Body of pancreas (tissue), 4 donors: ENCODE measurements at regions not wholly inside any gene's neighbourhood (a gene's known extent, or its start where the extent isn't known, plus 50 kb on each side); places are given as distances from the start of the nearest gene placed in this dataset.

Experiments
- ATAC-seq: fragments of 150-250 bp; one replicate; pipeline ENCODE4 v1.9.1; 2016
- DNase-seq, 4 donors: peaks; one replicate each; pipeline ENCODE4 v3.0.0-alpha.2; 2019
- H3K27ac ChIP-seq, 4 donors: fragments of 200-600 bp; sonication (generic); 1 replicate in 3 of 4; 2 replicates in 1 of 4; pipeline versions ENCODE4 v1.5.1 to v1.6.1; 2016 to 2019; ENCODE audit warnings: mild to moderate bottlenecking in 1 of 4, mixed read lengths in 1 of 4, moderate library complexity in 1 of 4
- H3K27me3 ChIP-seq, 2 donors: fragments of 200-600 bp; sonication (generic); one replicate each; pipeline ENCODE4 v1.6.0; 2016; ENCODE audit warnings: mild to moderate bottlenecking in 1 of 2
- H3K36me3 ChIP-seq, 2 donors: fragments of 200-600 bp; sonication (generic); replicated peaks in 1 of 2; 2 replicates each; pipeline ENCODE4 v1.5.1; 2016; ENCODE audit warnings: low read depth in 2 of 2; ENCODE audit not compliant: insufficient read depth in 1 of 2
- H3K4me1 ChIP-seq: fragments of 200-600 bp; sonication (generic); one replicate; pipeline ENCODE4 v1.6.0; 2016
- H3K4me3 ChIP-seq, 2 donors: fragments of 200-600 bp; sonication (generic); 1 replicate in 1 of 2; 2 replicates in 1 of 2; pipeline ENCODE4 v1.5.1; 2016 to 2019
- H3K9me3 ChIP-seq, 3 donors: fragments of 200-600 bp; sonication (generic); 1 replicate in 2 of 3; 2 replicates in 1 of 3; pipeline ENCODE4 v1.5.1; 2016
- CTCF ChIP-seq, 7 experiments: fragments of 450-650 bp in 4 of 7; fragments of 200-600 bp in 3 of 7; sonication (generic) in 3 of 7; IDR thresholded peaks; one replicate each; pipeline ENCODE4 v1.5.1; 2016 to 2019; ENCODE audit warnings: antibody characterized with exemption in 7 of 7
- POLR2A ChIP-seq, 3 donors: fragments of 450-650 bp; IDR thresholded peaks; one replicate each; pipeline ENCODE4 v1.6.1; 2016; ENCODE audit warnings: antibody characterized with exemption in 3 of 3, mild to moderate bottlenecking in 2 of 3
- WGBS, 2 donors: methylation state at CpG; one replicate each; pipeline ENCODE4 v1.1.5; 2017; 5-methylcytosine and 5-hydroxymethylcytosine counted together
- intact Hi-C: fragments of 100-400 bp; cut with DNase I; formaldehyde crosslinking; loops from one replicate; pipeline ENCODE4 v1.15.1; 2023

DNA sequence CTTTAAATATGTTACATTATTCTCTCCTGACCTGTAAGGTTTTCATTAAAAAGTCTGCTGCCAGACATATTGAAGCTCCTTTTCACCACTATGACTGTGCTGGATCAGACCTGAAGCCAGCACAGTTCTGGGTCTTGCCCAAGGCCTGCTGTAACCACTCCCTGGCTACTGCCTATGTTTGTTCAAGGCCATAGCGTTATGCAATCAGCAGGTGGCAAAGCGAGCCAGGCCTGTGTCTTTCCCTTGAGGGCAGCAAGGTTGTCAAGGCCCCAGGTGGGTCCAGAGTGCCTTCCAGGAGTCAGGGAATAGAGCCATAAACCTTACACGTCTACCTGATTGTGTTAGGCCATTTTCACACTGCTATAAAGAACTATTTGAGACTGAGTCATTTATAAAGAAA, 496.8 kb upstream of the PCDH9 start:
- H3K4me1 ChIP-seq, result no peaks in the 10 kb centered on the region
- H3K27ac ChIP-seq, result no peak overlapping the region
- TF ChIP-seq CTCF (IDR thresholded peaks at IDR 0.05) (no peak), POLR2A (IDR thresholded peaks at IDR 0.05) (no peak)
- no peaks in the 10 kb centered on the region for H3K27me3 ChIP-seq
- H3K4me3 ChIP-seq, result no peak overlapping the region
- DNase-seq (peak in 2 of 4 donors; percentile 10 to 13), ATAC-seq (no peak)
- no peaks in the 10 kb centered on the region for H3K36me3 ChIP-seq
- 19 to 28% methylated on average over 3 of the region's 3 CpGs for WGBS, 2 donors
- intact Hi-C loops, result no loop called here
- H3K9me3 ChIP-seq, result peaks cover 0 to 4% (median 0%) of the 10 kb centered on the region in 3 donors

GRCh38 chr13:67725999-67726398, 495.9 kb upstream of the PCDH9 start:
- no peak for ATAC-seq
- no peak overlapping the region for H3K27ac ChIP-seq
- no peak overlapping the region for H3K4me3 ChIP-seq
- no peaks in the 10 kb centered on the region for H3K36me3 ChIP-seq
- TF ChIP-seq CTCF (IDR thresholded peaks at IDR 0.05) (no peak), POLR2A (IDR thresholded peaks at IDR 0.05) (no peak)
- intact Hi-C loops, result no loop called here
- no peaks in the 10 kb centered on the region for H3K27me3 ChIP-seq
- H3K4me1 ChIP-seq, result no peaks in the 10 kb centered on the region
- 54 to 79% methylated on average over 2 of the region's 2 CpGs for WGBS, 2 donors
- H3K9me3 ChIP-seq, result peaks cover 0 to 4% (median 0%) of the 10 kb centered on the region in 3 donors
- no peak for DNase-seq

- Histone ChIP-seq H3K4me1 (no peaks in the 10 kb centered on the region), H3K36me3 (no peaks in the 10 kb centered on the region), H3K4me3 (no peak overlapping the region), H3K9me3 (no peaks in the 10 kb centered on the region), H3K27ac (no peak overlapping the region), H3K27me3 (no peaks in the 10 kb centered on the region)
- DNase-seq, result no peak
- 50 to 55% methylated on average over 1 of the region's 1 CpG for WGBS, 2 donors
- no peak for ATAC-seq
- intact Hi-C loops, result no loop called here
- no peak for TF ChIP-seq POLR2A (IDR thresholded peaks at IDR 0.05)
- no peak for TF ChIP-seq CTCF (IDR thresholded peaks at IDR 0.05)
Observed at GRCh38 chr13:67713571-67713970, 483.4 kb upstream of the PCDH9 start.

- 40 to 53% methylated on average over 3 of the region's 3 CpGs for WGBS, 2 donors
- Histone ChIP-seq H3K36me3 (no peaks in the 10 kb centered on the region), H3K4me3 (no peak overlapping the region), H3K27me3 (no peaks in the 10 kb centered on the region), H3K9me3 (no peaks in the 10 kb centered on the region), H3K4me1 (no peaks in the 10 kb centered on the region), H3K27ac (no peak overlapping the region)
- no peak for ATAC-seq
- intact Hi-C loops, result no loop called here
- DNase-seq, result no peak
- TF ChIP-seq CTCF (IDR thresholded peaks at IDR 0.05), result no peak
- TF ChIP-seq POLR2A (IDR thresholded peaks at IDR 0.05), result no peak
Observed at GRCh38 chr13:67696775-67697174, 466.6 kb upstream of the PCDH9 start.

- Histone ChIP-seq H3K36me3 (no peaks in the 10 kb centered on the region), H3K27ac (no peak overlapping the region), H3K27me3 (no peaks in the 10 kb centered on the region), H3K9me3 (no peaks in the 10 kb centered on the region), H3K4me3 (no peak overlapping the region), H3K4me1 (no peaks in the 10 kb centered on the region)
- intact Hi-C loops, result no loop called here
- ATAC-seq (no peak), DNase-seq (no peak)
- WGBS, 2 donors, result 26 to 34% methylated on average over 2 of the region's 2 CpGs
- TF ChIP-seq POLR2A (IDR thresholded peaks at IDR 0.05) (no peak), CTCF (IDR thresholded peaks at IDR 0.05) (no peak)
Observed at GRCh38 chr13:67664502-67664901, 434.4 kb upstream of the PCDH9 start.
